ENCODE measurements at regions not wholly inside any gene's neighbourhood (a gene's known extent, or its start where the extent isn't known, plus 50 kb on each side); places are given as distances from the start of the nearest gene placed in this dataset.
"Not testable (repeated sequence)": the region's sequence is repeated elsewhere in the genome, so short reads cannot be mapped to it uniquely, and the experiment has no call there.

GRCh38 chr7:6955990-6956566, 130.0 kb upstream of the CCZ1B start:
- H3K4me1 ChIP-seq; POLR2A ChIA-PET; H3K27me3 Mint-ChIP-seq (ENCODE audit: insufficient read depth, unreplicated experiment); H3K4me3 Mint-ChIP-seq (ENCODE audit: unreplicated experiment); H3K9me3 Mint-ChIP-seq (ENCODE audit: unreplicated experiment); H3K27ac Mint-ChIP-seq (ENCODE audit: unreplicated experiment); H3K36me3 ChIP-seq (ENCODE audit: control insufficient read depth, insufficient read depth, low read length); intact Hi-C loops (cut with micrococcal nuclease; ENCODE audit: unreplicated experiment); H3K9me3 ChIP-seq; H3K27me3 ChIP-seq (replicated peaks; ENCODE audit: control insufficient read depth, insufficient read depth, low read length); BruUV-seq (replicated peaks); H3K36me3 Mint-ChIP-seq (ENCODE audit: insufficient read depth, unreplicated experiment); DNase-seq; H3K4me3 ChIP-seq (ENCODE audit: low read depth, low read length); H3K4me1 Mint-ChIP-seq (ENCODE audit: low read depth, unreplicated experiment); CTCF ChIA-PET: not testable (repeated sequence)

GRCh38 chr7:6958371-6958770, 132.3 kb upstream of the CCZ1B start:
- intact Hi-C loops (cut with micrococcal nuclease; ENCODE audit: unreplicated experiment); H3K36me3 Mint-ChIP-seq (ENCODE audit: insufficient read depth, unreplicated experiment); POLR2A ChIA-PET; H3K36me3 ChIP-seq (ENCODE audit: control insufficient read depth, insufficient read depth, low read length); H3K27ac Mint-ChIP-seq (ENCODE audit: unreplicated experiment); H3K4me3 ChIP-seq (ENCODE audit: low read depth, low read length); DNase-seq; H3K4me1 ChIP-seq; BruUV-seq (replicated peaks); H3K9me3 ChIP-seq; H3K4me1 Mint-ChIP-seq (ENCODE audit: low read depth, unreplicated experiment); CTCF ChIA-PET; H3K4me3 Mint-ChIP-seq (ENCODE audit: unreplicated experiment); H3K27me3 Mint-ChIP-seq (ENCODE audit: insufficient read depth, unreplicated experiment); H3K27me3 ChIP-seq (replicated peaks; ENCODE audit: control insufficient read depth, insufficient read depth, low read length): not testable (repeated sequence)
- peaks cover 17% of the 10 kb centered on the region for H3K9me3 Mint-ChIP-seq (ENCODE audit: unreplicated experiment)

- H3K27me3 ChIP-seq (replicated peaks; ENCODE audit: control insufficient read depth, insufficient read depth, low read length); DNase-seq; H3K27ac Mint-ChIP-seq (ENCODE audit: unreplicated experiment); H3K9me3 ChIP-seq; BruUV-seq (replicated peaks); H3K4me3 ChIP-seq (ENCODE audit: low read depth, low read length); H3K27me3 Mint-ChIP-seq (ENCODE audit: insufficient read depth, unreplicated experiment); POLR2A ChIA-PET; H3K4me1 Mint-ChIP-seq (ENCODE audit: low read depth, unreplicated experiment); CTCF ChIA-PET; H3K4me1 ChIP-seq; H3K36me3 ChIP-seq (ENCODE audit: control insufficient read depth, insufficient read depth, low read length); H3K36me3 Mint-ChIP-seq (ENCODE audit: insufficient read depth, unreplicated experiment); H3K4me3 Mint-ChIP-seq (ENCODE audit: unreplicated experiment): not testable (repeated sequence)
- intact Hi-C loops (cut with micrococcal nuclease; ENCODE audit: unreplicated experiment): loop anchor here (10.0 kb wide), 1 partner anchor 135 kb away; no protein-coding TSS in a partner anchor
- peaks cover 17% of the 10 kb centered on the region for H3K9me3 Mint-ChIP-seq (ENCODE audit: unreplicated experiment)
These were observed 133.9 kb upstream of the CCZ1B start for GRCh38 chr7:6959942-6960341.

GRCh38 chr7:6962871-6963270, 136.8 kb upstream of the CCZ1B start:
- H3K27ac Mint-ChIP-seq (ENCODE audit: unreplicated experiment); H3K27me3 Mint-ChIP-seq (ENCODE audit: insufficient read depth, unreplicated experiment): not testable (repeated sequence)

GRCh38 chr7:6965051-6965450, 139.0 kb upstream of the CCZ1B start:
- CTCF ChIA-PET; H3K36me3 Mint-ChIP-seq (ENCODE audit: insufficient read depth, unreplicated experiment); H3K4me3 Mint-ChIP-seq (ENCODE audit: unreplicated experiment); H3K4me1 ChIP-seq; H3K27me3 Mint-ChIP-seq (ENCODE audit: insufficient read depth, unreplicated experiment); H3K9me3 ChIP-seq; POLR2A ChIA-PET; H3K27ac Mint-ChIP-seq (ENCODE audit: unreplicated experiment); BruUV-seq (replicated peaks); H3K36me3 ChIP-seq (ENCODE audit: control insufficient read depth, insufficient read depth, low read length); H3K4me1 Mint-ChIP-seq (ENCODE audit: low read depth, unreplicated experiment); H3K27me3 ChIP-seq (replicated peaks; ENCODE audit: control insufficient read depth, insufficient read depth, low read length); H3K4me3 ChIP-seq (ENCODE audit: low read depth, low read length): not testable (repeated sequence)
- intact Hi-C loops (cut with micrococcal nuclease; ENCODE audit: unreplicated experiment): loop anchor here (2.0 to 10.0 kb wide), 2 partner anchors 130 to 576 kb away; no protein-coding TSS in a partner anchor
- H3K9me3 Mint-ChIP-seq (ENCODE audit: unreplicated experiment): peaks cover 17% of the 10 kb centered on the region
- DNase-seq: peak; percentile 57 to 67
- peak; percentile 12 to 42 for TF ChIP-seq CTCF (IDR thresholded peaks at IDR 0.05; ENCODE audit: insufficient read depth in 1 of 2, low read depth in 1 of 2, low read length in 1 of 2, severe bottlenecking in 1 of 2, unreplicated experiment in 1 of 2)

More at GRCh38 chr7:6962871-6963270, 136.8 kb upstream of the CCZ1B start:
- H3K4me1 Mint-ChIP-seq (ENCODE audit: low read depth, unreplicated experiment); CTCF ChIA-PET; H3K36me3 ChIP-seq (ENCODE audit: control insufficient read depth, insufficient read depth, low read length); H3K4me1 ChIP-seq; H3K9me3 ChIP-seq; POLR2A ChIA-PET; H3K4me3 ChIP-seq (ENCODE audit: low read depth, low read length); BruUV-seq (replicated peaks); H3K27me3 ChIP-seq (replicated peaks; ENCODE audit: control insufficient read depth, insufficient read depth, low read length); DNase-seq; H3K36me3 Mint-ChIP-seq (ENCODE audit: insufficient read depth, unreplicated experiment); H3K4me3 Mint-ChIP-seq (ENCODE audit: unreplicated experiment): not testable (repeated sequence)
- peaks cover 17% of the 10 kb centered on the region for H3K9me3 Mint-ChIP-seq (ENCODE audit: unreplicated experiment)
- intact Hi-C loops (cut with micrococcal nuclease; ENCODE audit: unreplicated experiment): loop anchor here (10.0 kb wide), 1 partner anchor 132 kb away; no protein-coding TSS in a partner anchor

GRCh38 chr7:6970180-6970579, 144.1 kb upstream of the CCZ1B start:
- DNase-seq; H3K27me3 ChIP-seq (replicated peaks; ENCODE audit: control insufficient read depth, insufficient read depth, low read length); H3K9me3 ChIP-seq; POLR2A ChIA-PET; H3K4me3 Mint-ChIP-seq (ENCODE audit: unreplicated experiment); BruUV-seq (replicated peaks); H3K27me3 Mint-ChIP-seq (ENCODE audit: insufficient read depth, unreplicated experiment); H3K4me3 ChIP-seq (ENCODE audit: low read depth, low read length); H3K4me1 ChIP-seq; CTCF ChIA-PET; H3K27ac Mint-ChIP-seq (ENCODE audit: unreplicated experiment); H3K36me3 ChIP-seq (ENCODE audit: control insufficient read depth, insufficient read depth, low read length); H3K36me3 Mint-ChIP-seq (ENCODE audit: insufficient read depth, unreplicated experiment); intact Hi-C loops (cut with micrococcal nuclease; ENCODE audit: unreplicated experiment); H3K4me1 Mint-ChIP-seq (ENCODE audit: low read depth, unreplicated experiment): not testable (repeated sequence)
- H3K9me3 Mint-ChIP-seq (ENCODE audit: unreplicated experiment): peaks cover 11% of the 10 kb centered on the region
